Ecto neural progenitor cell (in vitro differentiated cells): ENCODE measurements at regions not wholly inside any gene's neighbourhood (a gene's known extent, or its start where the extent isn't known, plus 50 kb on each side); places are given as distances from the start of the nearest gene placed in this dataset.

Experiments used
- DNase-seq: peaks from one replicate; pipeline ENCODE4 v3.0.0-alpha.2; 2018; ENCODE audit warnings: low spot score

GRCh38 chr5:33328818-33329217 lies 111.9 kb upstream of the TARS1 start:
- DNase-seq = no peak

- no peak for DNase-seq
Observed at GRCh38 chr5:33329891-33330290, 110.9 kb upstream of the TARS1 start.

GRCh38 chr5:33330426-33330825 lies 110.3 kb upstream of the TARS1 start:
- no peak for DNase-seq

DNA sequence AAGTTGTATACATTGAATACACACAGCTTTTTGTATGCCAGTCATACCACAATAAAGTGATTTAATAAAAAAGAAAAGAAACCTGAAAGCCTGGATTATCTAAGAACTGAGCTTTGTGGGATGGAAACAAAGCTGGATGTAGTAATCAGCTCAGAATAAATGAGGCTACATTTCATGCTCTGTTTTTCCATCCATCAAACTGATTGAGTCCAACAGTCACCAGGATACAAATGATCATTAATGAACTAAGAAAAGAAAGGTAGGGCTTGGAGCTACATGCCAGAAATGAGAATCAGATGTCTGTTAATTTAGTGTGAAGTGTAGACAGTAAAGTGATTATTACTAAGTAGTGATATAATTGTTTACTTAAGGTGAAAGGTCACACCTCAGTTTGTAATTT lies 109.8 kb upstream of the TARS1 start:
- no peak for DNase-seq

- no peak for DNase-seq
Observed at GRCh38 chr5:33332804-33333203, 108.0 kb upstream of the TARS1 start.

DNA sequence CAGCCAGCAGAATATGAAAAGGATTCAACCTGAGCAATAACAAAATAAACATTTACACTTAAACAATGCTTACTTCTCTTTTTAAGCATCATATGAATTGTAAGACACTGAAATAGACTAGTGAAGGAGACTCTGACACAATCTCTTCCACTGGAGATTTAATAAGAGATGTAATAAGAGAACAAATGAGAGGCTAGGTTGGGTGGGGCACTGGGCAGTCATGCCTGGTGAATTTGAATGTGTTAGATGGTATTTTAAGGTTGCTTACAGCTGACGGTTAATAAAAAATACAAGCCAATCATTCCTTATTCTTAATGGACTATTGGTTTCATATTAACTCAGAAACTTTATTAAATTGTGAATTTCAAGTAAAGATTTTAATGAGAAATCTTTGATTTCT lies 105.9 kb upstream of the TARS1 start:
- DNase-seq = no peak

- DNase-seq = no peak
Observed at GRCh38 chr5:33336891-33337636, 103.7 kb upstream of the TARS1 start.

- no peak for DNase-seq
Observed at GRCh38 chr5:33337637-33337992, 103.2 kb upstream of the TARS1 start.

- DNase-seq = no peak
Observed at GRCh38 chr5:33338336-33339110, 102.2 kb upstream of the TARS1 start.

DNA sequence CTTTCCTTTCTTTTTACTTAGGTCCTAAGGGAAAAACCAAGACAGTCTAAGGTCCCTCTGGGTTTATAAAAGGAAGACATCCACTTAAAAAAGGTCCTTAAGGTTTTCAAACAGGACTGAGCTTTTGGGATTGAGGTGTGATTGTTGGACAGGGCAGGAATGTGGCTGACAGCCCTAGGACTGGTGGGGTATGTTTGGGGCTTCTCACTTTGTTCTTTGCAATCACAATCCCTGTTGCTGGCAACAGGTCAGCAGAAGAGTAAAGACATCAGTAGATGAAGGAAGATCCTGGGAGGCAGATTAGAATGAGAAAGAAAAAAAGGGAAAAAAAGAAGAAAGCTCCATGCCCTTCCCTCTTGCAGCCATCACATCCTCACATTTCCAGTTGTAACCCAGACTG lies 101.4 kb upstream of the TARS1 start:
- no peak for DNase-seq

- no peak for DNase-seq
Observed at GRCh38 chr5:33340195-33340594, 100.6 kb upstream of the TARS1 start.

- DNase-seq = no peak
Observed at GRCh38 chr5:33341351-33341750, 99.4 kb upstream of the TARS1 start.

DNA sequence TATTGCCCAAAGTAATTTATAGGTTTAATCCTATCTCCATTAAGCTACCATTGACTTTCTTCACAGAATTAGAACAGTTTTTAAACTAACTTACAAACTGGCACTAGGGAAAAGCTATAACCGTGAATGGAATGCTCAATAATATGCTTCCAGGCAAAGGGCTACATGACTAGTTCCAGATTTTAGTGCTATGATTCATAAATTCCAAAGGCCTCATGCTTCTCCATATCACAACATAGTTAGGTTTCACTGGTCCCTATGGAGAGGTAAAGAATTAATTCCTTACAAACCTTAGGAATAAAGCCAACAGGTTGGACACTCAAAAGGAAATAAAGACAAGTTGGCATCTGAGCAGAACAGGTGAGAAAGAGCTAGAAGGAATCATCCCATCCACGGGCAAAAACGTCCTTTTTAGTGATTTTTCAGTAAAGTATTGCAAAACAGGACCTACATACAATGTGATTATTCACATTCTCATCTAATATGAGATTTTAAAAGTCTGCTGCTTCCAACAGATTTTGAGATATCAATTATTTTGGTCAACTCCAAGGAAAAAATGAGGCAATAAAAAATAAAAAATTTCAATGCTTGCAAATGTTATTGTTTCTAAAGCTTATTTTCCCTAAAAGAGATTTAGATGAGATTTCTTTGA lies 97.0 kb upstream of the TARS1 start:
- no peak for DNase-seq

GRCh38 chr5:33346534-33346933 lies 94.2 kb upstream of the TARS1 start:
- DNase-seq = no peak

GRCh38 chr5:33361781-33362180 lies 79.0 kb upstream of the TARS1 start:
- DNase-seq = no peak

GRCh38 chr5:33362915-33363314 lies 77.8 kb upstream of the TARS1 start:
- DNase-seq = no peak

DNA sequence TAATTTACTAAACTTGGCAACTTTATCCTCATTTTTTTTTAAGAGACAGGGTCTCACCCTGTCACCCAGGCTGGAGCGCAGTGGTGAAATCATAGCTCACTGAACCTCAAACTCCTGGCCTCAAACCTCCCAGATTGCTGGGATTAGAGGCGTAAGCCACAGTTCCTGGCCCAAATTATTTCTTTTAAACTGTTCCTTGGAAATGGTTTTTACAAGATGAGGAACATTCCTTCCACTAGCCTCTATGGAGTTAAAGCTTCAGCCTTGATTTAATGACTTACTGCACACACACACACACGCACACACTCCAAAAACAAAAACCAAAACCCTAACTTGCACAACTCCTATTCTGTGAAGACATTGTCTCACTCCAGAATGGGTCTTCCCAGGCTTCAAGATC lies 77.2 kb upstream of the TARS1 start:
- DNase-seq = no peak

DNA sequence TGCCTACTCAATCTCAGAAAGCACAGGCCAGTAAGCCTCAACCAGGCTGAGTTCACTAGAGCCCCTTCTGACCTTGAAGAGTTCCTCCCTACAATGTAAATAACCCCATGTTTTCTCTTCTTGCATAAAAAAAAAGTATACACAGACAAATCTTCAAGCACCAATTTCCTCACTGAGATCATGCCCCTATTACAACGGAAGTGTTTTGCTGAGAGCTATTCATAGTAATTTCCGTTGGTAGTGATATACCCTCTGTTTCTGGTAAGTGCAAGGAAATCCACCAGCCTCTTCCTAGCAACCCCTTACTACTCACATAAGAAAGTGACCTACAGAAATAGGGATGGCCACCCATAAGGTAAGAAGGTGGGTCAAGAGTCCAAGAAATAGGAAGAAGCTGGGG lies 76.4 kb upstream of the TARS1 start:
- DNase-seq = no peak

GRCh38 chr5:33367416-33367815 lies 73.3 kb upstream of the TARS1 start:
- DNase-seq = no peak

- DNase-seq = no peak
Observed at GRCh38 chr5:33369485-33370465, 71.0 kb upstream of the TARS1 start.

DNA sequence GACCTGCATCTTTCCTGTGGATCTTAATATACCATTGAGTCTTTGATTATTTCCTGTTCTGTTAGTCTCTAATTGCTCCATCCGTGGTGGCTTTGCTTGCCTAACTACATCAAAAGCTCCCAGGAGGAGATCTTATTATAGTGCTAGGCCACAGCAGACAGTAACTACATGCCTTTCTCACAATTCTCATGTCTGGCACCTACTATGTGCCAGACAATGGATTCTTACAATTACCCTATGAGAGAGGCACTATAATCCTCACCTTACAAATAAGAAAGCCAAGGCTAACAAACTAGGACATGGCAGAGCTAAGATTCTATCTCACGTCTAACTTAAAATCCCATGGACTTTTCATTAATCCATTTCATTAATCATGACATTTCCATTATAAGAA lies 70.3 kb upstream of the TARS1 start:
- DNase-seq = no peak

GRCh38 chr5:33371660-33372059 lies 69.1 kb upstream of the TARS1 start:
- DNase-seq = no peak
